Lower lobe of right lung (tissue), 2 donors: ENCODE measurements at regions not wholly inside any gene's neighbourhood (a gene's known extent, or its start where the extent isn't known, plus 50 kb on each side); places are given as distances from the start of the nearest gene placed in this dataset.

ENCODE experiments used
- ATAC-seq, 2 donors: fragments of 200-7000 bp; cut with Tn5 transposase; one replicate each; pipeline ENCODE4 v1.9.1; 2020 to 2022; ENCODE audit warnings: mild to moderate bottlenecking in 2 of 2, moderate library complexity in 2 of 2
- DNase-seq: peaks from one replicate; pipeline ENCODE4 v3.0.0-alpha.2; 2020
- H3K27ac ChIP-seq: fragments of 200-600 bp; one replicate; pipeline ENCODE4 v1.8.0; 2022
- H3K27me3 ChIP-seq: fragments of 200-600 bp; one replicate; pipeline ENCODE4 v1.8.0; 2022; ENCODE audit warnings: low read depth
- H3K36me3 ChIP-seq: fragments of 200-600 bp; one replicate; pipeline ENCODE4 v1.8.0; 2022; ENCODE audit warnings: mild to moderate bottlenecking
- H3K4me1 ChIP-seq: fragments of 200-600 bp; one replicate; pipeline ENCODE4 v1.8.0; 2022
- H3K4me3 ChIP-seq: fragments of 200-600 bp; one replicate; pipeline ENCODE4 v1.8.0; 2022; ENCODE audit warnings: mild to moderate bottlenecking
- H3K9me3 ChIP-seq: fragments of 200-600 bp; one replicate; pipeline ENCODE4 v1.8.0; 2022
- intact Hi-C: fragments of 100-400 bp; cut with DNase I; formaldehyde crosslinking; loops from one replicate; pipeline ENCODE4 v1.11.0; 2022
- TF ChIP-seq, protein P1 (sequence below): fragments of 200-600 bp; IDR thresholded peaks from one replicate; pipeline ENCODE4 v1.8.0; 2022; ENCODE audit warnings: antibody characterized with exemption, mild to moderate bottlenecking
- donor health status: DM: no; HTN: yes; CAD: no; lungs with severe emphysema.

DNA sequence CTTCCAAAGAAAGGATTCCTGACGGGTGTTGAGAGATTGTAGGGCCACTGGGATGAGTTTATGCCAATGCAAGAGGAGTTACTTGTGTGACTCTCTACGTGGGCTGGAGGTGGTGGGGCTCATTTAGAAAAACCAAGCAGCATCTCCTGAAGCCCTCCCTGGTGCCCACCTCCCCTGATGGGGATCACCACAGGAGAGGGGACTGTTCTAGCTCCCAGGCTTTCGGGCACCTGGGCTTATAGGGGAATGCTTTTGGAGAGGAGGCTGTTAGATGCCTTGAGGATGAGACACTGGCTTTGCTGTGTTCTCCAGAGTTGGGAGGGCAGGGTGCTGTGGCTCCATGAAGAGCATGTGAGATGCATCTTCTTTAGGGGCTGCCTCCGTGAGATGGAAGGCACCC lies 65.0 kb downstream of the IRX1 start:
- Histone ChIP-seq H3K27me3 (no peaks in the 10 kb centered on the region), H3K4me1 (no peaks in the 10 kb centered on the region), H3K36me3 (no peaks in the 10 kb centered on the region), H3K27ac (no peak overlapping the region), H3K4me3 (no peak overlapping the region), H3K9me3 (no peaks in the 10 kb centered on the region)
- ATAC-seq, result no peak
- no peak for DNase-seq
- TF ChIP-seq, protein P1, sequence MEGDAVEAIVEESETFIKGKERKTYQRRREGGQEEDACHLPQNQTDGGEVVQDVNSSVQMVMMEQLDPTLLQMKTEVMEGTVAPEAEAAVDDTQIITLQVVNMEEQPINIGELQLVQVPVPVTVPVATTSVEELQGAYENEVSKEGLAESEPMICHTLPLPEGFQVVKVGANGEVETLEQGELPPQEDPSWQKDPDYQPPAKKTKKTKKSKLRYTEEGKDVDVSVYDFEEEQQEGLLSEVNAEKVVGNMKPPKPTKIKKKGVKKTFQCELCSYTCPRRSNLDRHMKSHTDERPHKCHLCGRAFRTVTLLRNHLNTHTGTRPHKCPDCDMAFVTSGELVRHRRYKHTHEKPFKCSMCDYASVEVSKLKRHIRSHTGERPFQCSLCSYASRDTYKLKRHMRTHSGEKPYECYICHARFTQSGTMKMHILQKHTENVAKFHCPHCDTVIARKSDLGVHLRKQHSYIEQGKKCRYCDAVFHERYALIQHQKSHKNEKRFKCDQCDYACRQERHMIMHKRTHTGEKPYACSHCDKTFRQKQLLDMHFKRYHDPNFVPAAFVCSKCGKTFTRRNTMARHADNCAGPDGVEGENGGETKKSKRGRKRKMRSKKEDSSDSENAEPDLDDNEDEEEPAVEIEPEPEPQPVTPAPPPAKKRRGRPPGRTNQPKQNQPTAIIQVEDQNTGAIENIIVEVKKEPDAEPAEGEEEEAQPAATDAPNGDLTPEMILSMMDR, result no peak
- intact Hi-C loops, result no loop called here

DNA sequence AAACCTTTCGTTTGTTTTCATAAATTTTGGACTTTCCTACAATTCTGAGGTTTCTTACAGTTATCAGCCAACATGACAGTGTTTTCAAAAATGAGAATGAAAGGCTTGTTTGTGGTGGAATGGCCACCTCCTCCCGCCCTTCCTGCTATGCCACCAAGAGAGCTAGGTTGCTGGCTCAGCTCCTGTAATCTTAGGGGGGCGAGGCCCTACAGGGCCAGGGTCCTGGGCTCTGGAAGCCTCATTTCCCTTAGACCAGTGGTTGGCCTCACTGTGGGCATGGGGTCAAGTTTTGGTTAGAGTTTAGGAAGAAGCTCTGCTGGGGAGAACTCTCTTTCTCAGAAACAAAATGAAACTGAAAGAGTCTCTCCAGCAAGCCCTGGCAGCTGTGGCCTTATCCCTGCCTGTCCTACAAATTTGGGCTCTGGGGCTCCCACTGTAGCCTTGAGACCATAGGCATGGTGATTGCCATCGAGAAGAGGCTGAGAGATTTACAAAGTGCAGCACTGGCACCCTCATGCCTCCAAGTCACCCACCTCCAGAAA lies 66.2 kb downstream of the IRX1 start:
- Histone ChIP-seq H3K4me1 (no peaks in the 10 kb centered on the region), H3K36me3 (no peaks in the 10 kb centered on the region), H3K9me3 (no peaks in the 10 kb centered on the region), H3K27me3 (no peaks in the 10 kb centered on the region), H3K4me3 (no peak overlapping the region), H3K27ac (no peak overlapping the region)
- intact Hi-C loops, result no loop called here
- TF ChIP-seq, protein P1, result no peak
- ATAC-seq, result no peak
- DNase-seq, result no peak

DNA sequence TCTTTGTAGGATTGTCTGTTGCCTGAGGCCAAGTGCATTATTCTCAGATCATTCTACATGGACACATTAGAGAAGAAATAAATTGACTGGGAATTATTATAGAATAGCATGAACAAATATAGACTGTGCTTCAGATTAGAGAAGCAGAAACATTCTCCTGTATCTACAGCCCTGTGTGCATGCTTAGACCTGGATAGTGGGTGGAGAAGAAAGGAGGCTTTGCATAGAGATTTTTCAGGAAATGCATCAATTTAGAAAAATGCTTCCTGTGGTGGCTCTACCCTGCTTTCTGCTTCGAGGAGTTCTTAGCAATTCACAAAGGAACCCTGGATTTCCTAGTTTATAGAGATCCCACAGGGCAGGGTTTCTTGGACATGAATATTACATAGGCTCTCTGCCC lies 66.7 kb downstream of the IRX1 start:
- ATAC-seq (no peak), DNase-seq (no peak)
- intact Hi-C loops, result no loop called here
- Histone ChIP-seq H3K27ac (no peak overlapping the region), H3K36me3 (no peaks in the 10 kb centered on the region), H3K4me1 (no peaks in the 10 kb centered on the region), H3K27me3 (no peaks in the 10 kb centered on the region), H3K4me3 (no peak overlapping the region), H3K9me3 (no peaks in the 10 kb centered on the region)
- TF ChIP-seq, protein P1, result no peak

DNA sequence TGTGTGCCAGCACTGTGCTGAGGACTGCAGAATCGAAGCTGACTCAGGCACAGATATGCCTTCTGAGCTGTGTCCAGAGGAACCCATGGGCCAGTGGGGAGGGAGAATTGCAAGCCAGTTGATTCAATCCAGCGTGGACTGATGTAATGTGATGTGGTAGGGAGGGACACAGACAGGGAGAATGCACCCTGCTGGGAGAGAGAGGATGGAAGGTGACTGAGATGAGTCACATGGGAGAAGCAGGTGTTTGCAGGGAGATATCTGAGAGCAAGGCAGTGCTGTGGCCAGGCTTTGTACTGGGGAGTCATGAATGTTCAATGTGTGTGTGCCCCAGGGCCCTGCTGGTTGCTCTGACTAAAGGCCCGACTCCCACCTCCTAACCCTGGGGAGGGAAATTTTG lies 75.7 kb downstream of the IRX1 start:
- no peaks in the 10 kb centered on the region for H3K4me1 ChIP-seq
- intact Hi-C loops, result no loop called here

DNA sequence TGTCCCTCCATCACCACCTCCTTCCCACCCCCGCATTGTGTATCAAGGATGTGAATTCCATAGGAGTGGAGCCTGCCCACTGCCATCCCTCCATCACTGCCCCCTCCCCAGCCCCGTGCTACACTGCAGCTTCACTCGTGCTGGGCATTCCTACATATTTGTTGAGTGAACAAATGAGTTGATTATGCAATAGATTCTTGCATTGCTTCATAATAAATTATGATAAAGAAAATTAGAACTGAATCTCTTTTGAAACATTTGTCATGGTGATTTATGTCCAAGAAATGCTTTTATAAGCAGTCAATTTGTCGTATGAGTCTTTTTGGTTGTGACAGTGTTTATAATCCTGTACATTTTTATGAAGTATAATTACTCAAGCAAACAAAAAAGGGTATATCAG lies 83.2 kb downstream of the IRX1 start:
- DNase-seq (no peak), ATAC-seq (no peak)
- Histone ChIP-seq H3K9me3 (no peaks in the 10 kb centered on the region), H3K4me3 (no peak overlapping the region), H3K36me3 (no peaks in the 10 kb centered on the region), H3K27me3 (no peaks in the 10 kb centered on the region), H3K4me1 (no peaks in the 10 kb centered on the region), H3K27ac (no peak overlapping the region)
- TF ChIP-seq, protein P1, result no peak
- intact Hi-C loops, result no loop called here

More for the DNA sequence above, 75.7 kb downstream of the IRX1 start:
- ATAC-seq (no peak), DNase-seq (no peak)
- TF ChIP-seq, protein P1, result no peak
- Histone ChIP-seq H3K27me3 (no peaks in the 10 kb centered on the region), H3K36me3 (no peaks in the 10 kb centered on the region), H3K27ac (no peak overlapping the region), H3K4me3 (no peak overlapping the region), H3K9me3 (no peaks in the 10 kb centered on the region)

DNA sequence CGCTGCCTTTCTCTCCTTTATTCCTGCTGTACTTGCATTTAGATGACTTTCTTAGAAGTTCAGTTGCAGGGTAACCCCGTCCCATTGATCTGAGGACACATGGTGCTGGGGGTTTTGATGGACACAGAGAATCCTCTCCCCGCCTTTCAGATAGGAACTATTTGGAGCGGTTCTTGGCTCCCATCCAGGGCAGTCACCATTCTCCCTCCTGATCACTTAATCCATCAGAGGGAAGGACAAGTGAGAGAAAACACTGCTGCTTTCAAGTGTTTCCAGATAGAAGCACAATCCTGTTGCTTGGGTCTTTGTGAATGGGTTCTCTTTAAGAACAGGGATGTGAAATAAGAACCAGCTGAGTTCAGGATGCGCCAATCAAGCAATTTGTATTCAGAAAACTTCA lies 85.2 kb downstream of the IRX1 start:
- H3K4me3 ChIP-seq, result no peak overlapping the region
- DNase-seq (no peak), ATAC-seq (no peak)
- H3K36me3 ChIP-seq, result no peaks in the 10 kb centered on the region
- TF ChIP-seq, protein P1, result no peak
- no peaks in the 10 kb centered on the region for H3K9me3 ChIP-seq
- H3K27ac ChIP-seq, result no peak overlapping the region
- no peaks in the 10 kb centered on the region for H3K27me3 ChIP-seq
- intact Hi-C loops, result no loop called here
- H3K4me1 ChIP-seq, result no peaks in the 10 kb centered on the region
